ENCODE measurements at regions not wholly inside any gene's neighbourhood (a gene's known extent, or its start where the extent isn't known, plus 50 kb on each side); places are given as distances from the start of the nearest gene placed in this dataset.

- TF ChIP-seq POLR2A (IDR thresholded peaks at IDR 0.05) = no peak
- TF ChIP-seq, protein P1, sequence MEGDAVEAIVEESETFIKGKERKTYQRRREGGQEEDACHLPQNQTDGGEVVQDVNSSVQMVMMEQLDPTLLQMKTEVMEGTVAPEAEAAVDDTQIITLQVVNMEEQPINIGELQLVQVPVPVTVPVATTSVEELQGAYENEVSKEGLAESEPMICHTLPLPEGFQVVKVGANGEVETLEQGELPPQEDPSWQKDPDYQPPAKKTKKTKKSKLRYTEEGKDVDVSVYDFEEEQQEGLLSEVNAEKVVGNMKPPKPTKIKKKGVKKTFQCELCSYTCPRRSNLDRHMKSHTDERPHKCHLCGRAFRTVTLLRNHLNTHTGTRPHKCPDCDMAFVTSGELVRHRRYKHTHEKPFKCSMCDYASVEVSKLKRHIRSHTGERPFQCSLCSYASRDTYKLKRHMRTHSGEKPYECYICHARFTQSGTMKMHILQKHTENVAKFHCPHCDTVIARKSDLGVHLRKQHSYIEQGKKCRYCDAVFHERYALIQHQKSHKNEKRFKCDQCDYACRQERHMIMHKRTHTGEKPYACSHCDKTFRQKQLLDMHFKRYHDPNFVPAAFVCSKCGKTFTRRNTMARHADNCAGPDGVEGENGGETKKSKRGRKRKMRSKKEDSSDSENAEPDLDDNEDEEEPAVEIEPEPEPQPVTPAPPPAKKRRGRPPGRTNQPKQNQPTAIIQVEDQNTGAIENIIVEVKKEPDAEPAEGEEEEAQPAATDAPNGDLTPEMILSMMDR (IDR thresholded peaks at IDR 0.05) = no peak
These were observed 171.7 kb downstream of the SREK1 start for GRCh38 chr5:66315784-66316183.
